ENCODE measurements at regions not wholly inside any gene's neighbourhood (a gene's known extent, or its start where the extent isn't known, plus 50 kb on each side); places are given as distances from the start of the nearest gene placed in this dataset.
"Not testable (repeated sequence)": the region's sequence is repeated elsewhere in the genome, so short reads cannot be mapped to it uniquely, and the experiment has no call there.

DNA sequence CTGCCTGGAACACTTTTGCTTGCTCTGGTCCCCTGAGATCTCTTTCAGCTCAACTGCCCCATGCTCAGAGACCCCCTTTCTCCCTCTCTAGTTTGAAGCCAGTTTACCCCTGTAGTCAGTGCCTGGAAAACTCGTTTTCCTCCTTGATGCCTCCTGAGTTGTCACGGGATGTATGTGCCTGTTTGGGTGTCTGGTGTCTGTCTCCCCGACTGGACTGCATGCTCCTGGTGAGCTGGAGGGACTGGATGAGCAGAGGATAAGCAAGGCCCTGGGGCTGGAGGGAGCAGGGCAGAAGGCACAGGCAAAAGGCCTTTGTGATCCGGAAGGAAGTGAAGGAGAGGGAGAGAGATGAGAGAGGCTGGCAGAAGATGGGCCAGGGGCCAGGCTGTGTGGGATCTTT is 120.3 kb upstream of the ZNF195 start:
- H3K4me3 Mint-ChIP-seq; POLR2A ChIA-PET; H3K36me3 Mint-ChIP-seq; H3K9me3 Mint-ChIP-seq; H3K27ac Mint-ChIP-seq; H3K4me1 Mint-ChIP-seq; DNase-seq; ATAC-seq (ENCODE audit: low read depth): not testable (repeated sequence)
- peaks cover 10% of the 10 kb centered on the region for H3K27me3 Mint-ChIP-seq

DNA sequence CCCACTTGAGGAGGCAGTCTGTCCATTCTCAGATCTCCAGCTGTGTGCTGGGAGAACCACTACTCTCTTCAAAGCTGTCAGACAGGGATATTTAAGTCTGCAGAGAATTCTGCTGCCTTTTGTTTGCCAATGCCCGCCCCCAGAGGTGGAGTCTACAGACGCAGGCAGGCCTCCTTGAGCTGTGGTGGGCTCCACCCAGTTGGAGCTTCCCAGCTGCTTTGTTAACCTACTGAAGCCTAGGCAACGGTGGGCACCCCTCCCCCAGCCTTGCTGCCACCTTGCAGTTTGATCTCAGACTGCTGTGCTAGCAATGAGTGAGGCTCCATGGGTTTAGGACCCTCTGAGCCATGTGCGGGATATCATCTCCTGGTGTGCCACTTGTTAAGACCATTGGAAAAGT is 119.4 kb upstream of the ZNF195 start:
- ATAC-seq (ENCODE audit: low read depth); H3K9me3 Mint-ChIP-seq; H3K36me3 Mint-ChIP-seq; H3K4me1 Mint-ChIP-seq; H3K27ac Mint-ChIP-seq; POLR2A ChIA-PET; DNase-seq; H3K4me3 Mint-ChIP-seq: not testable (repeated sequence)
- peaks cover 10% of the 10 kb centered on the region for H3K27me3 Mint-ChIP-seq

DNA sequence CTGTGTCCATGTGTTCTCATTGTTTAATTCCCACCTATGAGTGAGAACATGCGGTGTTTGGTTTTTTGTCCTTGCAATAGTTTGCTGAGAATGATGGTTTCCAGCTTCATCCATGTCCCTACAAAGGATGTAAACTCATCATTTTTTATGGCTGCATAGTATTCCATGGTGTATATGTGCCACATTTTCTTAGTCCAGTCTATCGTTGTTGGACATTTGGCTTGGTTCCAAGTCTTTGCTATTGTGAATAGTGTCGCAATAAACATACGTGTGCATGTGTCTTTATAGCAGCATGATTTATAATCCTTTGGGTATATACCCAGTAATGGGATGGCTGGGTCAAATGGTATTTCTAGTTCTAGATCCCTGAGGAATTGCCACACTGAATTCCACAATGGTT is 114.2 kb upstream of the ZNF195 start:
- POLR2A ChIA-PET; ATAC-seq (ENCODE audit: low read depth); H3K27ac Mint-ChIP-seq; DNase-seq; H3K36me3 Mint-ChIP-seq; H3K27me3 Mint-ChIP-seq; H3K4me3 Mint-ChIP-seq; H3K9me3 Mint-ChIP-seq; H3K4me1 Mint-ChIP-seq: not testable (repeated sequence)

DNA sequence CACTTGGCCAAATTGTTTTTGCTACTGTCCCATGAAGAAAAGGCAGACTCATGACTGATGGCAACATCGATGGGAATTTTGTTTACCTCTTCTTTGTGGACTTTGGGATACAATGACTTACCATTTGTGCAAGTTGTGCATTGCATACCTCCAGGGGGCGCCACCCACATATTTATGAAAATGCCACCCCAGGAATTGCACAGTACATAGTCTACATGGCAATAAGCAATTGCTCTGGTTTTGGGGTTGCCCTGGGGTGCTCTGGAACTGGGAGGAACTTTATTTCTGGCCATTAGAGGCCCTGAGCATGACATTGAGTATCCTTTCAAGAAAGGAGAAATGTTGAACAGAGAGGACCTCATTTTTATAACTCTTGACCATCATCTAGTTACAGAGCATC is 109.1 kb upstream of the ZNF195 start:
- H3K36me3 Mint-ChIP-seq; H3K4me1 Mint-ChIP-seq; POLR2A ChIA-PET; H3K4me3 Mint-ChIP-seq; DNase-seq; H3K27ac Mint-ChIP-seq; ATAC-seq (ENCODE audit: low read depth); H3K27me3 Mint-ChIP-seq; H3K9me3 Mint-ChIP-seq: not testable (repeated sequence)

DNA sequence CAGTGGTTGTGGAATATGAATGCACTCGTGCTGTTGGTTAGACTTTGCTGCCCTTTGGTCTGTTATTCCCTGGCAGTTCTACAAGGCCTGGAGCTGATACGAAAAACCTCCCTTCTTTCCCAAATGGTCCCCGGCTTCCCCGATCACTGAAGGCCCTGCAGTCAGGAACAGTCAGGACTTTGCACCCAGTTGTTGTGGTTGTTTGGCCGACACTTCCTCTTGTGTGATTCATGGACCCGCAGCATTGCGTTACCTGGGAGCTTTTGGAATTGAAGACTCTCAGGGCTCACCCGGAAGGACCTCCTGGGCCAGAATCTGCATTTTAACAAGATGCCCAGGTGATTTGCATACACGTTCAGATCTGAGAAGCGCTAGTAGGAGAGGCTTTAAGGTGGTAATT is 106.8 kb upstream of the ZNF195 start:
- POLR2A ChIA-PET; H3K4me1 Mint-ChIP-seq; DNase-seq; H3K36me3 Mint-ChIP-seq; H3K4me3 Mint-ChIP-seq; H3K27ac Mint-ChIP-seq; H3K9me3 Mint-ChIP-seq; ATAC-seq (ENCODE audit: low read depth): not testable (repeated sequence)
- peaks cover 12% of the 10 kb centered on the region for H3K27me3 Mint-ChIP-seq

DNA sequence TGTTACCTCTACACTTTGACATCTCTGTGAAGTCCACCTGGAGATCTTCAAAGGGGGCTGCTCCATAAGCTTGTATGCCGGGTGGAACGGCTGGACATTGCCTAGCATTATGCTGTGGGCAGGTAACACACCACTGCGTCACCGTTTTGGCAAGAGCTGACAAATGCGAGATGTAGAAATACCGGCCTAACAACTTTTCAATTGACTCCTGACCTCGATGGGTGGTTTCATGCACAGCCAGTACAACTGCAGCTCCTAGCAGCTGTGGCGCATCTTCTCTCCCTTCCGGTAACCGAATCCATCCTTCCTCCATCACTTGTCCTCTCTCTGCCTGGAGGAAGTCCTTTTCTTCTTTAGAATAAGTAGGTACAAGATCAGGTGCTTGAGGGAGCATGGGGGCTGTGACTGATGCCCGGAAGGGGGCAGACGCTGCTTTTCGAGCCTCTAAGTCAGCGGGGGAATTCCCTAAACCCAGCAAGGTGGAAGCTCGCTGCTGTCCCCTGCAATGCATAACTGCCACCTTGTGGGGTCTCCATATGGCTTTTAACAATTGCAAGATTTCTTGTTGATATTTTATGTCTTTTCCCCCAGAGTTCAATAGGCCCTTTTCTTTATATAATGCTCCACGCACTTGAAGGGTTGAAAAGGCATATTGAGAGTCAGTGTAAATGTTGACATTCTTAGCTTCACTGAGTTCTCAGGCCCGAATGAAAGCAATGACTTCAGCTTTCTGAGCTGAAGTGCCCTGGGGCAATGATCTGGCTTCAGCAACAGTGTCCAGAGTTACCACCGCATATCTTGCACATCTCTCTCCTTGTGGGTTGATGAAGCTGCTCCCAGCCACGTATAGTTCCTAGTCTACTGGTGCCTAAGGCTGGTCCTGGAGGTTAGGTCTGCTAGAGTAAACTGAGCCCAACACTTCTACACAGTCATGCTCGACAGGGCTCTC is 98.3 kb upstream of the ZNF195 start:
- H3K4me3 Mint-ChIP-seq; DNase-seq; H3K36me3 Mint-ChIP-seq; H3K9me3 Mint-ChIP-seq; H3K27me3 Mint-ChIP-seq; H3K4me1 Mint-ChIP-seq; POLR2A ChIA-PET; H3K27ac Mint-ChIP-seq; ATAC-seq (ENCODE audit: low read depth): not testable (repeated sequence)

DNA sequence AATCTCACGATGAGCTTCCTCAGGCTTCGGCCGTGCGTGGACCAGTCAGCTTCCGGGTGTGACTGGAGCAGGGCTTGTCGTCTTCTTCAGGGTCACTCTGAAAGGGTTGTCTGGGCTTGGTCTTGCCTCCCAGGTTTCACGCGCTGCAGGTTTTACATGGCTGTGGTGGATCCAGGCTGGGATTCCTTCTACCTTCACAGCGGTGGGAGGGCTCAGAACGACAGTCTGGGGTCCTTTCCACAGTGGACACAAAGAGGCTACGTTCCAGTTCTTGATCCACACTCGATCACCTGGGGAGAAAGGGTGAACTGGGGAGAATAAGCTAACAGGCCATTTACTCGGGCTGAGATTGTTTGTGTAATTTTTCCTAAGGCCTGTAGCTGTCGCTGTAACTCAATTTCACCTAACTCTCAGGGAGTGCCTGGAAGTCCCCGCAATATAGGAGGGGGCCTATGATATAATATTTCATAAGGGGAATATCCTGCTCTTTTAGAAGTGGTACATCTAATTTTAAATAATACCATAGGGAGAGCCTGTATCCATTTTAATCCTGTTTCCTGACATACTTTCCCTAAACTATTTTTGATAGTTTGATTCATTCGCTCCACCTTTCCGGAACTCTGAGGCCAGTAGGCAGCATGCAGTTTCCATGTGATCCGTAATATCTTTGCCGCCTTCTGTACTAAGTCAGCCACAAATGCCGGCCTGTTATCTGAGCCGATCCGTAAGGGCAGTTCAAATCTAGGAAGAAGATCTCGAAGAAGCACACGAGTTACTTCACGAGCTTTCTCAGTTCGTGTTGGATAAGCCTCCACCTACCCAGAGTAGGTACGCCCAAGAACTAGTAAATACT is 97.4 kb upstream of the ZNF195 start:
- H3K4me3 Mint-ChIP-seq; POLR2A ChIA-PET; ATAC-seq (ENCODE audit: low read depth); H3K27me3 Mint-ChIP-seq; H3K36me3 Mint-ChIP-seq; H3K4me1 Mint-ChIP-seq; H3K27ac Mint-ChIP-seq; DNase-seq; H3K9me3 Mint-ChIP-seq: not testable (repeated sequence)

DNA sequence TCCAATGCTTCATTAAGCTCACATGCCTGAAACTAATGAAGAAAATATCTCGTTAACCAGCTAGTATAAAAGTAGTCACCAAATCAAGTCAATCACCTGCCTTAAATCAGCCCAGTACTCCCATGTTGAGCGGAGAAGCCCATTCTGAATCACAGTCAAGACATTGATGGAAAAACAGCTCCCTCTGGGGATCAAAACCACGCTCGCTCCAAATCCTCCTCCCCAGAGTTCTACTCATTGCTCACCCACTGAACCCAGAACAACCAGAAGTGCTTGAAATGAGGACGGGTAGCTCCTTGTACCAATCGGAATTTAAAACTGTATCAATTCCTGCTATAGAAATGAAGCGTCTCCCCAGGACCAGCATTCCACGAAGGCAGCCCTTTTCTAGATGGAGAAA is 90.0 kb upstream of the ZNF195 start:
- H3K27ac Mint-ChIP-seq; H3K9me3 Mint-ChIP-seq; DNase-seq; POLR2A ChIA-PET; ATAC-seq (ENCODE audit: low read depth); H3K36me3 Mint-ChIP-seq; H3K4me1 Mint-ChIP-seq; H3K27me3 Mint-ChIP-seq; H3K4me3 Mint-ChIP-seq: not testable (repeated sequence)

DNA sequence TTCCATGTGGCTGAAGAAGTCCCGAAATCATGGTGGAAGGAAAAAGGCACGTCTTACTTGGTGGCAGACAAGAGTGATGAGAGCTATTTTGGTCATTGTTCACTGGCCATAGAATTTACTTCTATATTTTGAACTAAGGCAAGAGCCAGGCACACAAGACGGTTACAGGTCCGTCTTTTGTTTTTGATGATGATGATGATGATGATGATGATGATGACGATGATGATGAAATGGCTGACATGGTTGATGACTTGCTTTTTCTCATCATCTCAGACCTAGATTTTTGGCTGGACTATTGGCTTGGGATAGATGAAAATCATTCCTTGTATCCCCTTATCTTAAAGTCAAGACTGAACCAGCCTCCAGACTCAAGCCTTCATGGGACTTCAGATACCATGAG is 88.7 kb upstream of the ZNF195 start:
- H3K4me1 Mint-ChIP-seq; H3K36me3 Mint-ChIP-seq; DNase-seq; ATAC-seq (ENCODE audit: low read depth); POLR2A ChIA-PET; H3K27me3 Mint-ChIP-seq; H3K4me3 Mint-ChIP-seq; H3K27ac Mint-ChIP-seq; H3K9me3 Mint-ChIP-seq: not testable (repeated sequence)

DNA sequence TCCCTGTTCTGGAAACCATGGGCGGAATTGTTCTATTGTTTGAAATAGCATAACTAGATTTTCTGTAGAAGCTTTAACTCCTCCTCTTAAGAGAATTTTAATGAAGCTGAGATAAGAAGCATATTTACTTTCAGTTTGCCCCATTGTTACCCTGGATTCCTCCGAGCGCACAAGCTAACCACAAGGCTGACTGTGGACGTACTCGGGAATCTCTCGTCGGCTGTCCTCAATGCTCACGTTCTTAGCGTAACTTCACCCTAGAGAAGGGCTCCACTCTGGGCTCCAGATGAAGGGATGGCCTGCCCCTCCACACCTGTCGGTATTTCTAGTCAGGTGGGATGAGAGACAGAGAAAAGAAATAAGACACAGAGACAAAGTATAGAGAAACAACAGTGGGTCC is 76.7 kb upstream of the ZNF195 start:
- Mint-ChIP-seq H3K27me3 (peaks cover 29% of the 10 kb centered on the region), H3K4me3 (peak overlapping the region; percentile 70)
- H3K9me3 Mint-ChIP-seq; POLR2A ChIA-PET; H3K4me1 Mint-ChIP-seq; H3K27ac Mint-ChIP-seq; DNase-seq; H3K36me3 Mint-ChIP-seq; ATAC-seq (ENCODE audit: low read depth): not testable (repeated sequence)

DNA sequence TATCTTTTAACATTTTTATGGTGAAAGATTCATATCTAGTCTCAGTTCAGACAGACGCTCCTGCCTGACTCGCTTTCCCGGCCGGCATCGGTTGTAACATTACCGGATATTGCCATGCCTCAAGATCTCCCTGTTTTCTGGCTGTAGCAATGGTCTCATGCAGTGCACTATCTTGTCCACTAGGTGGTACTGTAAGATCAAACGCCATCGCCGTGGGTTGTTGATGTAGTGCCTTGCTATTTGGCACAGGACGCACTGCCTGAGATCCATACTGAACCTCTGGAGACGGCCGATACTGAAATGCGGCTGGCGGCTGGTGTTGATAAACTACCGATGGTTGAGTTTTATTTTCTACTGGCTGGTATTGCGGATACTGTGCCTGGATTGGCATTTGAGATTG is 75.9 kb upstream of the ZNF195 start:
- Mint-ChIP-seq H3K27me3 (peaks cover 29% of the 10 kb centered on the region), H3K4me3 (peak overlapping the region; percentile 22)
- H3K9me3 Mint-ChIP-seq; ATAC-seq (ENCODE audit: low read depth); POLR2A ChIA-PET; H3K4me1 Mint-ChIP-seq; H3K27ac Mint-ChIP-seq; H3K36me3 Mint-ChIP-seq: not testable (repeated sequence)
- DNase-seq: peak; percentile 45

DNA sequence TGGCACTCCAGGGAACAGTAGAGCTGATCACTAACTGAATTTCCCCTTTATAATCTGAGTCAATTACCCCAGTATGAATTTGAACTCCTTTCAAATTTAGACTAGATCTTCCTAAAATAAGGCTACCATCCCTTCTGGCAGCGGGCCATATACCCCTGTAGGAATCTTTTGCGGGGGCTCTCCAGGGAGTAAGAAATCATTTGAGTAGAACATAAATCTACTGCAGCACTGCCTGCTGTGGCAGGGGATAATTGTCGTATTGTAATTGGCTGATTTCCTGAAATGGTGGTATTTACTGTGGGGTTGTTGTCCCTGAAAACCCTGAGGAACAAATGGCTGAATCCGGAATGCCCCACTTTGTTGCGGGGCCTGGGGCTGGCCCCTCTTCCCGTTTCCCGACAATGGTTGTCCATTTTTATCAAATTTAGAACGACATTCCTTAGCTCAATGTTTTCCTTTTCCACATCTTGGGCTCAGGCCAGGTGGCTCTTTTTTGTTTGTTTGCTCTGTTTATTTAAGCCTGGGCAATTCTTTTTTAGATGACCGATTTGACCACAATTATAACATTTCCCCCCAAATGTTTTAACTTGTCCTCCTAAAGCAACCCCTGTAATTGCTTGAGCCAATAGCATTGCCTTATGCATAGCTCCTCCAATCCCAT is 74.8 kb upstream of the ZNF195 start:
- ATAC-seq (ENCODE audit: low read depth); H3K36me3 Mint-ChIP-seq; H3K4me3 Mint-ChIP-seq; DNase-seq; H3K9me3 Mint-ChIP-seq; H3K27ac Mint-ChIP-seq; POLR2A ChIA-PET; H3K4me1 Mint-ChIP-seq: not testable (repeated sequence)
- peaks cover 31% of the 10 kb centered on the region for H3K27me3 Mint-ChIP-seq

DNA sequence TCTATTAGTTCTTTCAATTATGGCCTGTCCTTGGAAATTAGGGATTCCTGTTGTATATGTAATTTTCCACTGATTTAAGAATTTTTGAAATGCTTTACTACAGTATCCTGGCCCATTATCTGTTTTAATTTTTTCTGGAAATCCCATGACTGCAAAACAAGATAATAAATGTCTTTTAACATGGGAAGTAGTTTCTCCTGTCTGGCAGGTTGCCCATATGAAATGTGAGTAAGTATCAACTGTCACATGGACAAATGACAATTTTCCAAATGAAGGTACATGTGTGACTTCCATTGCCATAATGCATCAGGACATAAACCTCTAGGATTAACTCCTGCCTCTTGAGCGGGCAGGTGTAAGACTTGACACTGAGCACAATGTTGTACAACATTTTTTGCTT is 71.9 kb upstream of the ZNF195 start:
- H3K9me3 Mint-ChIP-seq; H3K4me1 Mint-ChIP-seq; POLR2A ChIA-PET; H3K36me3 Mint-ChIP-seq; DNase-seq; ATAC-seq (ENCODE audit: low read depth); H3K4me3 Mint-ChIP-seq; H3K27ac Mint-ChIP-seq: not testable (repeated sequence)
- H3K27me3 Mint-ChIP-seq: peaks cover 30% of the 10 kb centered on the region

Measured in activated naive CD8-positive, alpha-beta T cell treated with anti-CD3 and anti-CD28 coated beads, Interleukin-2, amount 10 ng/mL, durations not matched to agents 7 days and 5 days (primary cell).